ENCODE measurements at regions not wholly inside any gene's neighbourhood (a gene's known extent, or its start where the extent isn't known, plus 50 kb on each side); places are given as distances from the start of the nearest gene placed in this dataset.

GRCh38 chr10:108566316-108567107 lies 1356.8 kb downstream of the XPNPEP1 start:
- WGBS, result 96% methylated on average over 33 of the region's 33 CpGs
- TF ChIP-seq CTCF (IDR thresholded peaks at IDR 0.05; ENCODE audit: low read depth, low read length, missing input control) (no peak), FOXA1 (IDR thresholded peaks at IDR 0.05) (no peak), NR2F2 (IDR thresholded peaks at IDR 0.05) (no peak), GABPA (IDR thresholded peaks at IDR 0.05 in 1 of 2, conservative IDR thresholded peaks at IDR 0.05 in 1 of 2) (no peak), YY1 (IDR thresholded peaks at IDR 0.05) (no peak), RXRA (IDR thresholded peaks at IDR 0.05) (no peak), FOXA2 (IDR thresholded peaks at IDR 0.05) (no peak), REST (IDR thresholded peaks at IDR 0.05) (no peak), MAX (IDR thresholded peaks at IDR 0.05) (no peak), EGR1 (IDR thresholded peaks at IDR 0.05; ENCODE audit: low read depth in 2 of 2) (no peak)
- no peak overlapping the region for H3K9ac ChIP-seq (ENCODE audit: low read depth in 1 of 2, low read length in 2 of 2)
- H3K27ac ChIP-seq (ENCODE audit: low read depth in 1 of 2, low read length in 2 of 2), result no peak overlapping the region
- H3K27me3 ChIP-seq (ENCODE audit: control insufficient read depth in 4 of 4, insufficient read depth in 4 of 4, low read length in 3 of 4), result no peaks in the 10 kb centered on the region
- no peak overlapping the region for H3K4me3 ChIP-seq (ENCODE audit: low read depth in 1 of 3, low read length in 3 of 3)
- H3K4me1 ChIP-seq (ENCODE audit: control insufficient read depth in 4 of 4, insufficient read depth in 4 of 4, low read length in 3 of 4), result peaks cover 0 to 4% (median 0%) of the 10 kb centered on the region in 4 donors
- no peaks in the 10 kb centered on the region for H3K9me3 ChIP-seq (ENCODE audit: control insufficient read depth in 4 of 4, low read length in 3 of 4)
- DNase-seq (ENCODE audit: low spot score), result no peak
- H3K36me3 ChIP-seq (ENCODE audit: control insufficient read depth in 4 of 4, insufficient read depth in 3 of 4, low read depth in 1 of 4, low read length in 3 of 4), result no peaks in the 10 kb centered on the region

GRCh38 chr10:108562105-108562504 lies 1361.2 kb downstream of the XPNPEP1 start:
- no peak for TF ChIP-seq REST (IDR thresholded peaks at IDR 0.05)
- TF ChIP-seq RAD21 (IDR thresholded peaks at IDR 0.05), result no peak
- no peak for TF ChIP-seq YY1 (IDR thresholded peaks at IDR 0.05)
- no peak for TF ChIP-seq HNF4A (conservative IDR thresholded peaks at IDR 0.05)
- no peak for TF ChIP-seq RXRA (IDR thresholded peaks at IDR 0.05)
- no peak for TF ChIP-seq EGR1 (IDR thresholded peaks at IDR 0.05; ENCODE audit: low read depth in 2 of 2)
- TF ChIP-seq TAF1 (conservative IDR thresholded peaks at IDR 0.05), result no peak
- no peak for DNase-seq (ENCODE audit: low spot score)
- H3K27me3 ChIP-seq (ENCODE audit: control insufficient read depth in 4 of 4, insufficient read depth in 4 of 4, low read length in 3 of 4), result no peaks in the 10 kb centered on the region

More at GRCh38 chr10:108562105-108562504, 1361.2 kb downstream of the XPNPEP1 start:
- Histone ChIP-seq H3K36me3 (ENCODE audit: control insufficient read depth in 4 of 4, insufficient read depth in 3 of 4, low read depth in 1 of 4, low read length in 3 of 4) (no peaks in the 10 kb centered on the region), H3K4me1 (ENCODE audit: control insufficient read depth in 4 of 4, insufficient read depth in 4 of 4, low read length in 3 of 4) (peaks cover 0 to 4% (median 2%) of the 10 kb centered on the region in 4 donors), H3K27ac (ENCODE audit: low read depth in 1 of 2, low read length in 2 of 2) (no peak overlapping the region), H3K4me3 (ENCODE audit: low read depth in 1 of 3, low read length in 3 of 3) (no peak overlapping the region), H3K9ac (ENCODE audit: low read depth in 1 of 2, low read length in 2 of 2) (no peak overlapping the region), H3K9me3 (ENCODE audit: control insufficient read depth in 4 of 4, low read length in 3 of 4) (no peaks in the 10 kb centered on the region)

Measured in liver (tissue), 8 donors.